Activated T-cell treated with anti-CD3 and anti-CD28 coated beads, Interleukin-2, amount 50 U/mL, for 24 hours (primary cell): ENCODE measurements at regions not wholly inside any gene's neighbourhood (a gene's known extent, or its start where the extent isn't known, plus 50 kb on each side); places are given as distances from the start of the nearest gene placed in this dataset.

Source experiments
- DNase-seq: peaks from one replicate; pipeline ENCODE4 v3.0.0-alpha.2; 2020
- H3K27ac Mint-ChIP-seq: 2 replicates; pipeline ENCODE4 v1.8.0; 2020; ENCODE audit warnings: mild to moderate bottlenecking, mixed read lengths
- H3K27me3 Mint-ChIP-seq: 2 replicates; pipeline ENCODE4 v1.8.0; 2020; ENCODE audit warnings: mixed read lengths
- H3K36me3 Mint-ChIP-seq: 2 replicates; pipeline ENCODE4 v1.8.0; 2020; ENCODE audit warnings: low read depth, mixed read lengths
- H3K4me1 Mint-ChIP-seq: 2 replicates; pipeline ENCODE4 v1.8.0; 2020; ENCODE audit warnings: low read depth, mixed read lengths
- H3K4me3 Mint-ChIP-seq: 2 replicates; pipeline ENCODE4 v1.8.0; 2020; ENCODE audit warnings: mild to moderate bottlenecking, moderate library complexity, mixed read lengths
- H3K9me3 Mint-ChIP-seq: 2 replicates; pipeline ENCODE4 v1.8.0; 2020; ENCODE audit warnings: mixed read lengths

DNA sequence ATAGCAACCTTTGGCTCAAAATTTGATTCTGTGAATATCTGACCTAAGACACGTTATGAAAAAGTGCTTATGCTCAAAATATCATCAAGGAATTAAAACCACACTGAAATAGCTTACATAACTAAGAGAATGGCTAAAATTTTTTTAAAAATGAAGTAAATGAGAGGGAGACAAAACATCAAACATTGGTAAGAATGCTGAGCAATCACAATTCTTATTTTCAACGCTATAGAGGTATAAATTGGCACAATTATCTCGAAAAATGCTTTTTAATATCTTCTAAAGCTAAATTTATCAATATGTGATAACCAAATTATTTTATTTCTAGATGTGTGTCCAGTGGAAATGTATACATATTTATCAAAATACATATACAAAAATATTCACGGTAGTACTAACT lies 381.3 kb downstream of the ANXA1 start:
- H3K27ac Mint-ChIP-seq = no peak overlapping the region
- H3K4me3 Mint-ChIP-seq = no peak overlapping the region
- no peaks in the 10 kb centered on the region for H3K36me3 Mint-ChIP-seq
- no peaks in the 10 kb centered on the region for H3K9me3 Mint-ChIP-seq
- no peak for DNase-seq
- H3K27me3 Mint-ChIP-seq = no peaks in the 10 kb centered on the region
- H3K4me1 Mint-ChIP-seq = no peaks in the 10 kb centered on the region

DNA sequence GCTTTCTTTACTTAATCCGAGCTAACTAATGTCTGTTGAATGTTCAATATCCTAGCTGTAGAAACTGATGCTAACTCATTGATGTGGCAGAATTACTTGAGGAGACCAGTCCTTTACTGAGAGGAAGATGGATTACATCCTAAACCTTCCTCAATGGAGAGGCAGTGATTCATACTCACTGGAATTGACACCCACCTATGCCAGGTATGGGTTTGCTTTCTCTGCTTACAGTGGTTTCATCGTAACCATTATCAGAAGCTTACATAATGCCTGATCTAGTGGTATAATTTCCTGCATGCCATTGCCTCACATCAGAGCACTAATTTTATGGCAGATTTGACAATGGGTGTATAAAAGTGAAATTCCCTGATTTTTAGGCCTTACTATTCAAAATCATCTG lies 384.7 kb downstream of the ANXA1 start:
- Mint-ChIP-seq H3K27me3 (no peaks in the 10 kb centered on the region), H3K4me1 (no peaks in the 10 kb centered on the region), H3K27ac (no peak overlapping the region), H3K36me3 (no peaks in the 10 kb centered on the region), H3K4me3 (no peak overlapping the region), H3K9me3 (no peaks in the 10 kb centered on the region)
- no peak for DNase-seq

GRCh38 chr9:73537561-73537960 lies 385.9 kb downstream of the ANXA1 start:
- no peak for DNase-seq
- Mint-ChIP-seq H3K9me3 (no peaks in the 10 kb centered on the region), H3K27ac (no peak overlapping the region), H3K36me3 (no peaks in the 10 kb centered on the region), H3K27me3 (no peaks in the 10 kb centered on the region), H3K4me3 (no peak overlapping the region), H3K4me1 (no peaks in the 10 kb centered on the region)

GRCh38 chr9:73539881-73540390 lies 388.3 kb downstream of the ANXA1 start:
- H3K9me3 Mint-ChIP-seq = no peaks in the 10 kb centered on the region
- H3K27ac Mint-ChIP-seq = no peak overlapping the region
- H3K4me1 Mint-ChIP-seq = no peaks in the 10 kb centered on the region
- DNase-seq = no peak
- H3K36me3 Mint-ChIP-seq = no peaks in the 10 kb centered on the region
- H3K4me3 Mint-ChIP-seq = no peak overlapping the region
- H3K27me3 Mint-ChIP-seq = no peaks in the 10 kb centered on the region

DNA sequence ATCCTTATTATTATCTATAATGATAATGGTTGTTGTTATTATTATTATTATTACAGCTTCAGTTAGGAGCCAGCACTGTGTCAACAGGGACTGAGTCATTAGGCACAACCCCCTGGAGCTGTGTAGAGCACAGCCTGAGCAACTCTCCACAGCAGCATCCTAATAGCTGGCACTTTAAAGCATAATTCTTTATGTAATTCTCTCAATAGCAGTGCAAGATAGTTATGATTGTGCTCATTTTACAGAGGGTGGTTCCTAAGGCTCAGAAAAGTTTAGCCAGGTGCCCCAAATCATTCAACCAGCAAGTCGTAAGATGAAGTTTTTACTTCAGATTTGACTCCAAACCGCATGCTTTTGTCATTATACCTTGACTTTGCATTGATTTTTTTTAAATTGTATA lies 390.3 kb downstream of the ANXA1 start:
- no peaks in the 10 kb centered on the region for H3K36me3 Mint-ChIP-seq
- H3K27ac Mint-ChIP-seq = no peak overlapping the region
- H3K27me3 Mint-ChIP-seq = no peaks in the 10 kb centered on the region
- no peak overlapping the region for H3K4me3 Mint-ChIP-seq
- H3K4me1 Mint-ChIP-seq = no peaks in the 10 kb centered on the region
- H3K9me3 Mint-ChIP-seq = no peaks in the 10 kb centered on the region
- no peak for DNase-seq

- Mint-ChIP-seq H3K4me3 (no peak overlapping the region), H3K36me3 (no peaks in the 10 kb centered on the region), H3K27ac (no peak overlapping the region), H3K9me3 (no peaks in the 10 kb centered on the region), H3K4me1 (no peaks in the 10 kb centered on the region), H3K27me3 (no peaks in the 10 kb centered on the region)
- no peak for DNase-seq
Measured at GRCh38 chr9:73543727-73544126, 392.1 kb downstream of the ANXA1 start.

DNA sequence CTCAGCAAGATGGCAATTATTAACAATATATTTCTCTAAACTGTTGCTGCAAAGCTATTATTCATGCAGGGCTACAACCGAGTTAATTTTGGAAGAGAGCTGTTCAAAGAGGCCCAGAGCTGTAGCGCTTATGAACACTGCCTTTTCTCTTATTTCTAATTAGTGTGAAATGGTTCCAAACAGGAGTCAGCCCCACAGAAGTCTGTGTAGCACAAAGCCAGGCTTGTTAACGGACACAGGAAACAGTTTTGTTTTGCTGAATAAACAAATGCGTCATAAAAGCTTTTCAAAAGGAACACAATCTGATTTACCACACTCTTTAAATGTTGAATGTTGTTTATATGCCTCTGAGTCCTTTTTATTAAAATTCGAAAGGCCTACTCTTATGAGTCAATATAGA lies 396.5 kb downstream of the ANXA1 start:
- no peak for DNase-seq
- Mint-ChIP-seq H3K27ac (no peak overlapping the region), H3K4me1 (no peaks in the 10 kb centered on the region), H3K9me3 (peaks cover 5% of the 10 kb centered on the region), H3K36me3 (no peaks in the 10 kb centered on the region), H3K27me3 (no peaks in the 10 kb centered on the region), H3K4me3 (no peak overlapping the region)

- Mint-ChIP-seq H3K4me3 (no peak overlapping the region), H3K4me1 (no peaks in the 10 kb centered on the region), H3K9me3 (peaks cover 5% of the 10 kb centered on the region), H3K27ac (no peak overlapping the region), H3K27me3 (no peaks in the 10 kb centered on the region), H3K36me3 (no peaks in the 10 kb centered on the region)
- DNase-seq = no peak
Measured at GRCh38 chr9:73549991-73550390, 398.3 kb downstream of the ANXA1 start.

- Mint-ChIP-seq H3K9me3 (peaks cover 5% of the 10 kb centered on the region), H3K4me3 (no peak overlapping the region), H3K36me3 (no peaks in the 10 kb centered on the region), H3K27ac (no peak overlapping the region), H3K27me3 (no peaks in the 10 kb centered on the region), H3K4me1 (no peaks in the 10 kb centered on the region)
- DNase-seq = no peak
Measured at GRCh38 chr9:73553295-73553694, 401.6 kb downstream of the ANXA1 start.

- no peaks in the 10 kb centered on the region for H3K27me3 Mint-ChIP-seq
Measured at GRCh38 chr9:73558471-73558870, 406.8 kb downstream of the ANXA1 start.

DNA sequence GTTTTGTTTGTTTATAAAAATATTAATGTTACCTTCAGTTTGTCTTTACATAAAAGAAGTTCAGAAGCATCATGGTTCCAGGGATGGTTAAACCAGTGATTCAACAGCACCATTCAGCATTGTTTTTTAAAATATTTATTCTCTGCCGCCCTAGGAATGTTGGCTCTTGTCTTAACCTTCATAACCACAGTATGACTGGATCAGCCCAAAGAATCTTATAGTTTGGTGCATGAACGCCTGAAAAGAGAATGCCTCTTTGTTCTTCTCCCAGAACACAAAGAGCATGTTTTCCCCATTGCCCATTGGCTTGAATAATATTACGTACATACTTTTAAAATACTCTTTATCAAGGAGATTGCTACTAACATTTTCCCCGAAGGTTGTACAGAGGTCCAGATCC lies 413.4 kb downstream of the ANXA1 start:
- no peaks in the 10 kb centered on the region for H3K27me3 Mint-ChIP-seq

More at GRCh38 chr9:73558471-73558870, 406.8 kb downstream of the ANXA1 start:
- Mint-ChIP-seq H3K9me3 (no peaks in the 10 kb centered on the region), H3K4me3 (no peak overlapping the region), H3K4me1 (no peaks in the 10 kb centered on the region), H3K27ac (no peak overlapping the region), H3K36me3 (no peaks in the 10 kb centered on the region)
- DNase-seq = no peak

GRCh38 chr9:73565833-73566465 lies 414.3 kb downstream of the ANXA1 start:
- no peak for DNase-seq
- Mint-ChIP-seq H3K36me3 (no peaks in the 10 kb centered on the region), H3K4me3 (no peak overlapping the region), H3K9me3 (peaks cover 3% of the 10 kb centered on the region), H3K27me3 (no peaks in the 10 kb centered on the region), H3K27ac (no peak overlapping the region), H3K4me1 (no peaks in the 10 kb centered on the region)

More for the DNA sequence above, 413.4 kb downstream of the ANXA1 start:
- Mint-ChIP-seq H3K9me3 (peaks cover 3% of the 10 kb centered on the region), H3K27ac (no peak overlapping the region), H3K4me3 (no peak overlapping the region), H3K4me1 (no peaks in the 10 kb centered on the region), H3K36me3 (no peaks in the 10 kb centered on the region)
- no peak for DNase-seq

- Mint-ChIP-seq H3K27ac (no peak overlapping the region), H3K27me3 (no peaks in the 10 kb centered on the region), H3K4me1 (no peaks in the 10 kb centered on the region)
Measured at GRCh38 chr9:73566627-73567026, 415.0 kb downstream of the ANXA1 start.

DNA sequence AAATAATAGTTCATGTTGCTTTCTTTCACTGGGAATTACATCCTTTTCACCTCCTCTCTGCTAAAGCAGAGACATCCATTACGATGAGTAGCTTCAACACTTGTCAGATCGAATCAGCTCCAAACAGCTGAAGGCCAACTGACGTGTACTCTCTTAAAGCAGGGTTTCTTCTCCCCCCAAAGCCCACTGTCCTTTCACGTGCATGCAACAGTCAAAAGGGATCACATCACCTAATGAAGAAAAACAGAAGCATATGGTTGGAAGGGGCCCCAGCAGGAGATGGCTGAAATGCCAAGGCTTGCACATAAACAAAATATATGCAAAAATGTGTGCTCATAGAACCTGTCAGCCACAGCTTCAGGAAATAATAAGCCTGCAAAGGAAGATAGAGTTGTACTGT lies 421.6 kb downstream of the ANXA1 start:
- Mint-ChIP-seq H3K27me3 (no peaks in the 10 kb centered on the region), H3K27ac (no peak overlapping the region), H3K9me3 (no peaks in the 10 kb centered on the region), H3K36me3 (no peaks in the 10 kb centered on the region), H3K4me3 (no peak overlapping the region), H3K4me1 (no peaks in the 10 kb centered on the region)
- no peak for DNase-seq

More at GRCh38 chr9:73566627-73567026, 415.0 kb downstream of the ANXA1 start:
- no peak overlapping the region for H3K4me3 Mint-ChIP-seq
- DNase-seq = no peak
- H3K9me3 Mint-ChIP-seq = peaks cover 3% of the 10 kb centered on the region
- H3K36me3 Mint-ChIP-seq = no peaks in the 10 kb centered on the region

DNA sequence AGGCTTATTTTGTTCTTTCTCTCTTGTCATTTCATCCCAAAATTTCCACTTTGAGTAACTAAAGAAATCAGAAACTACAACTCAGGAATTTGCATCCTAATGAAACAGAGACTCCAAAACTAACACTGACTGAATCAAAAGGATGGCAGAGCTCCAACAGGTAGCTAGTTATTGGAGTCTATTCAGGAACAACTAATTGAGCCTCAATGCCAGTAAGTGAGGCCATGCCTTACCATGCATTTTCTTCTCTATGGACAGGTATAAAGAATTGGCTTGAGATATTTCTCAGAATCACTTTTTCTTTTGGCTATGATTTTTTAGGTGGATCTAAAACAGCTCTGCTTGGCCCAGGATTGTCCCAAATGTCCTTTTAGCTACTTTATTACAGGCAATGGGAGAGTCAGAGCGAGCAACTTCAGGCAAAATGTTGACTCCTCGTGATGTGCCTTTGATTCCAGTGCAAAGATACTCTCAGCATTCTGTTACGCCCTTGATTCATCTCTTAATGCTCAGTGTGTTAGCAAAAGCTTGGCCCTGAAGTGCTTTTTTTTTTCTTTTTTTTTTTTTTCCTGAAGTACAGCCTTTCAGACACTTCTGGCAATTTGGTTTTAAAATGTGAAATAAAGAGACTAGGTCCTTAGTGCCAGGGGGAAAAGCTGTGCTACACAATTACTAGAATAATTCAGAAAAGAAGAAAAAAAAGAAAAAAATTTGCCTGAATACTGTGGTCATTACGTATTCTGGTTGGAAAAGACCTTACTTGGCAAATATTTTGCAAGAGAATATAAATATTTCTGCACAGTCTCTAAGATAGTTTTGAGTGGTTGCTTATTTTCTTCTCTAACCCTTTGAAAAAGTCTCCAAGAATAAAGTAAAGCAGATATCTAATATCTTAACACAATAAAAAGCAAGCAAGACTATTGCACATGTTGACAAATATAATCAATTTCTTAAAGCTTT lies 423.7 kb downstream of the ANXA1 start:
- Mint-ChIP-seq H3K27ac (no peak overlapping the region), H3K36me3 (no peaks in the 10 kb centered on the region), H3K4me3 (no peak overlapping the region), H3K9me3 (no peaks in the 10 kb centered on the region), H3K27me3 (no peaks in the 10 kb centered on the region), H3K4me1 (no peaks in the 10 kb centered on the region)
- DNase-seq = no peak
